ENCODE measurements at regions not wholly inside any gene's neighbourhood (a gene's known extent, or its start where the extent isn't known, plus 50 kb on each side); places are given as distances from the start of the nearest gene placed in this dataset.

DNA sequence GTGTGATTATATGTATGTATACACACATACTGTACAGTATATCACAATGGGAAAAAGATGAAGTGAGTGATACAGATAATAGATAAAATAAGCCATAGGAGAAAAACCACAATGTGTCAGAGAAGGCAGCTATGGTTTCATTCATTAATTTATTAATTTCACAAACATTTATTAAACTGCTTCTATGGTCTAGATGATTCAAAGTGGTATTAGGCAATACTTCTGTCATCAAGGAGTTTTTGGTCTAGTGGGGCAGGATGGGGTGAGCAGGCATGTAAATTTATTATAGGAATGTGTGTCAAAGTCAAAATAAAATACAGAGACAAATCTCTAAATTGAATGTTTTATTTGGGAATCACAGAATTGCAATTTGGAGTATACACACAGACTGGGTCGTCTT, 65.2 kb upstream of the ANKEF1 start:
- TF ChIP-seq, protein P1, sequence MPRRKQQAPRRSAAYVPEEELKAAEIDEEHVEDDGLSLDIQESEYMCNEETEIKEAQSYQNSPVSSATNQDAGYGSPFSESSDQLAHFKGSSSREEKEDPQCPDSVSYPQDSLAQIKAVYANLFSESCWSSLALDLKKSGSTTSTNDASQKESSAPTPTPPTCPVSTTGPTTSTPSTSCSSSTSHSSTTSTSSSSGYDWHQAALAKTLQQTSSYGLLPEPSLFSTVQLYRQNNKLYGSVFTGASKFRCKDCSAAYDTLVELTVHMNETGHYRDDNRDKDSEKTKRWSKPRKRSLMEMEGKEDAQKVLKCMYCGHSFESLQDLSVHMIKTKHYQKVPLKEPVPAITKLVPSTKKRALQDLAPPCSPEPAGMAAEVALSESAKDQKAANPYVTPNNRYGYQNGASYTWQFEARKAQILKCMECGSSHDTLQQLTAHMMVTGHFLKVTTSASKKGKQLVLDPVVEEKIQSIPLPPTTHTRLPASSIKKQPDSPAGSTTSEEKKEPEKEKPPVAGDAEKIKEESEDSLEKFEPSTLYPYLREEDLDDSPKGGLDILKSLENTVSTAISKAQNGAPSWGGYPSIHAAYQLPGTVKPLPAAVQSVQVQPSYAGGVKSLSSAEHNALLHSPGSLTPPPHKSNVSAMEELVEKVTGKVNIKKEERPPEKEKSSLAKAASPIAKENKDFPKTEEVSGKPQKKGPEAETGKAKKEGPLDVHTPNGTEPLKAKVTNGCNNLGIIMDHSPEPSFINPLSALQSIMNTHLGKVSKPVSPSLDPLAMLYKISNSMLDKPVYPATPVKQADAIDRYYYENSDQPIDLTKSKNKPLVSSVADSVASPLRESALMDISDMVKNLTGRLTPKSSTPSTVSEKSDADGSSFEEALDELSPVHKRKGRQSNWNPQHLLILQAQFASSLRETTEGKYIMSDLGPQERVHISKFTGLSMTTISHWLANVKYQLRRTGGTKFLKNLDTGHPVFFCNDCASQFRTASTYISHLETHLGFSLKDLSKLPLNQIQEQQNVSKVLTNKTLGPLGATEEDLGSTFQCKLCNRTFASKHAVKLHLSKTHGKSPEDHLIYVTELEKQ (CRISPR knock-in tag; IDR thresholded peaks at IDR 0.05): no peak
- TF ChIP-seq, protein P2, sequence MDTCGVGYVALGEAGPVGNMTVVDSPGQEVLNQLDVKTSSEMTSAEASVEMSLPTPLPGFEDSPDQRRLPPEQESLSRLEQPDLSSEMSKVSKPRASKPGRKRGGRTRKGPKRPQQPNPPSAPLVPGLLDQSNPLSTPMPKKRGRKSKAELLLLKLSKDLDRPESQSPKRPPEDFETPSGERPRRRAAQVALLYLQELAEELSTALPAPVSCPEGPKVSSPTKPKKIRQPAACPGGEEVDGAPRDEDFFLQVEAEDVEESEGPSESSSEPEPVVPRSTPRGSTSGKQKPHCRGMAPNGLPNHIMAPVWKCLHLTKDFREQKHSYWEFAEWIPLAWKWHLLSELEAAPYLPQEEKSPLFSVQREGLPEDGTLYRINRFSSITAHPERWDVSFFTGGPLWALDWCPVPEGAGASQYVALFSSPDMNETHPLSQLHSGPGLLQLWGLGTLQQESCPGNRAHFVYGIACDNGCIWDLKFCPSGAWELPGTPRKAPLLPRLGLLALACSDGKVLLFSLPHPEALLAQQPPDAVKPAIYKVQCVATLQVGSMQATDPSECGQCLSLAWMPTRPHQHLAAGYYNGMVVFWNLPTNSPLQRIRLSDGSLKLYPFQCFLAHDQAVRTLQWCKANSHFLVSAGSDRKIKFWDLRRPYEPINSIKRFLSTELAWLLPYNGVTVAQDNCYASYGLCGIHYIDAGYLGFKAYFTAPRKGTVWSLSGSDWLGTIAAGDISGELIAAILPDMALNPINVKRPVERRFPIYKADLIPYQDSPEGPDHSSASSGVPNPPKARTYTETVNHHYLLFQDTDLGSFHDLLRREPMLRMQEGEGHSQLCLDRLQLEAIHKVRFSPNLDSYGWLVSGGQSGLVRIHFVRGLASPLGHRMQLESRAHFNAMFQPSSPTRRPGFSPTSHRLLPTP (IDR thresholded peaks at IDR 0.05; ENCODE audit: borderline replicate concordance, extremely low read depth, insufficient read length): no peak
- TF ChIP-seq KLF16 (IDR thresholded peaks at IDR 0.05) (no peak), ZKSCAN8 (CRISPR knock-in tag; IDR thresholded peaks at IDR 0.05) (no peak)
